HG03175 (cell line): ENCODE measurements at regions not wholly inside any gene's neighbourhood (a gene's known extent, or its start where the extent isn't known, plus 50 kb on each side); places are given as distances from the start of the nearest gene placed in this dataset.

Experiments used
- ATAC-seq: cut with Tn5 transposase; IDR thresholded peaks from one replicate; pipeline ENCODE4 v1.9.1; 2021; ENCODE audit warnings: mild to moderate bottlenecking, moderate library complexity; ENCODE audit not compliant: unreplicated experiment

DNA sequence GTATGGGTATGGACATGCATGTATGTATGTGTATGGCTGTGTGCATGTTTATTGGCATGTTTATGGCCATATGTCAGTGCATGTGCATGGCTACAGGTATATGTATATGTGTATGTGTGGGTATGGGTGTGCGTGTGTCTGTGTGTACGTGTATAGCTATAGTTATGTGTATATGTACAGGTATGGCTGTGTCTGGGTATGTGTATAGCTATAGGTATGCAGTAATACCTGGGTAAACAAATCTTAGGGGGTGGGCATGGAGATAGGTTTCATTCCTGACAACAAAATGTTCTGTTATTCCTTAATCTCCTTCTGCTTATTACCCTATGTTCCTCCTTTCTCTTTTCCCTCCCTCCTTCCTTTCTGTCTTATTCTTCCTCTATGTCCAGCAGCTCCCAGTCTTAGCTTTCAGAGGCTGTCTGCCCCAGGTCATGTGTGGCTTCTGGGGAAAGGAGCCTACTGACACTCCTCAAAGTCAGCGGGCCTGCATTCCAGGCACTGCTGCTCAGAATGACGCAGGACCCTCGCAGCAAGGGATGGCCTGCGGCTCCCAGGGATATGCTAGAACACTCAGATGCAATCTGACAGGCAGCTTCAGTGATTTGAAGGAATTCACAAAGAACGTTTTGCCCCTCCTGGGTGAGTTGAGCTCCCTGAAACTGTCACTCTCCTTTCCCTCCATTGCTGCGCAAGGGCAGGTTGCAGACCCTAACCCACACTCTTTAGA lies 139.3 kb upstream of the PHACTR1 start:
- ATAC-seq = no peak

- ATAC-seq = no peak
Measured at GRCh38 chr6:12578097-12578496, 138.5 kb upstream of the PHACTR1 start.

DNA sequence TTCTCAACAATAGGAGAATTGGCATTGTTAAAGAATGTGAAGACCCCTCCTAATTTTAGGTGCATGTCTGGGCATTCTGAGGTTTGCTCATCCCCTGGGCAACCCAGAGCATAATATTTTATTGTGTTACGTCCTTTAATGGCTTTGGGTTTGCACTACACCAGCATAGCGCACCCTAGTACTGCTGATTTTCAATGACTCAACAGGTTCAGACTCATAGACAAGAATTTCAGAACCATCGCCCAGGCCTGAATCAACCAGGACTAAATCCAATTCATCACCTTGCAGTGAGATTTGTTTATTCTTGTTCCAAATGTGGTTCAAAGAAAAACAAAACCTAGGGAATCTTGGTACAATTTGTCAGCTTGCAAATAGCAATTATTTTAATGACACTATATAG lies 137.8 kb upstream of the PHACTR1 start:
- ATAC-seq = no peak

DNA sequence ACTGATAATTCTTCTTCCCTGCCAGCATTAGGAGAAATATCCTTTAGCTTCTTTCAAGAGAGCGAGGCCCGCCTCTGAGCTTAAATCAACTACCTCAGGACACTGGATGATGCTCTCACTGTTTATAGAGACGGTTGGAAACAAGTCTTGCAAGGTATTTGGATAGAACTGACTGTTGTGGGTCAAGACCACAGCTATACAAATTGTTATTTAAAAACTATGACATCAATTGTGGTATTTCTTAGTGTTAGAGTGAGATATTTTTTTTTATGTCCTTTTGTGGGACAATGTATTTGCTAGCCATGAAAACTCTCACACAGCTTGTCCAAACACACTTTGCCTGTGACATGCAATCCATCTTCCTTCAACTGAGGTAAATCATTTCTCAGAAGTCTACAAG lies 136.3 kb upstream of the PHACTR1 start:
- no peak for ATAC-seq

DNA sequence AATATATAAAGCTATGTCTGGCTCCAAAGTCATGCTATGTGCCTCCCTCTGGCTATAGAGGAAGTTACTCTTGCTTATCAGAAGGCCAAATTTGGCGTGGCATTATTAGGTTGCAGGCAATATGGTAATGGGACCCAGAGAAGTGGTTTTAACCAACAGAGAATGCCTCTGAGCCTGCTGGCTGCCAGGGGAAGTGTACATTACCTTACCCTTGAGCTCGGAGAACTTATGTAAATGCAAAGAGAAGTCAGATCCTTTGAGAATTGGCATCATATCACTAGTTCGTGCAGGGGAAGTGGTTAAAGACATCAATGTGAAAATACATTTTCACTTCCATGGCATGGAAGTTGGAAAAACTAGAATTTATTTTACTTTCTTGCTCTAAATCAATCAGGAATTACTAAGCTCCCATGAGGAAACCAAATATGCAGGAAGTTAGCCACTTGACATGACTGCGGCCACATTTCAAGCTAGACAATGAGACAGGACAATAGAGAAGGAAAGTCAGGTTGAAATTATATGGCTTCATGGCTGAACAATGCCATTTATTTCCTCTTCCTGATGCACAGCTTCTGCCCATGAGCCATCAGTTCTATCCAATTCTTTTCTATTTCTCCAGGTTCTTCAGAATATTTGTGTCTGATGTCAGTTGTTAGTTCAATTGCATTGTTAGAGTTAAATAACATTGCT lies 134.0 kb upstream of the PHACTR1 start:
- no peak for ATAC-seq

DNA sequence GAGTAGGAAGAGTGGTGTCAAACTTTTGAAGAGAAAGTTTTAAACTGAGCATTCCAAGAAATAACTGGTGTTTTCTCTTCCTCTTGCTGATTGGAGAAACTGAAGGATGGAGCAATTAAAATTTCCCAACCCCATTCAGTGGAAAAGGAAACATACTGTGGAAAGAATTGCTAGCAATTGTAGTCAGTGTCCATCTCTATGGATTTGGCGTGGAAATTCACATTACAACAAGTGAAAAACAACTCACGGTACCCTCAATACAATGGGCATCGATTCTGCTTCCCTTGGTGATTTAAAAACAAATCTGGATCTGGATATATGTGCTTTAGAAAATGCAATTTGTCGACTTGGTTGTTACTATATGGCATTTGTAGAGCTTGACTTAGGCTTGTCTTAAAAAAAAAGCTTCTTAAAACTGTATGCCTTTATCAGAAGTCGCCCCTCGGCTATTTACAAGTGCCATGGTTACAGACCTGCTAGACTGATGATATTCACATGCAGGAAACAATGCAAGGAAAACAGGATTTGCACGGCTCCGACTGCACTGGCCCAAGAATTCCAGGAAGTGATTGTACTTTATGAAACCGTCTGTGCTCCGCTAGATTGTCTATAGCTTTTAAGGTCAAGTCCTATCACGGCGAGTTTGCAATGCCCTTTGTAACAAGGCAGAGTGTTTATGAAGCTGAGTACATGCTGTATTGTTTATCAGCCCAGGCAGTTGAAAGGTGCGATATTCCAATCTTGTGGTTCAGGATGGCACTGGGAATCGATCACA lies 131.7 kb upstream of the PHACTR1 start:
- ATAC-seq = no peak

DNA sequence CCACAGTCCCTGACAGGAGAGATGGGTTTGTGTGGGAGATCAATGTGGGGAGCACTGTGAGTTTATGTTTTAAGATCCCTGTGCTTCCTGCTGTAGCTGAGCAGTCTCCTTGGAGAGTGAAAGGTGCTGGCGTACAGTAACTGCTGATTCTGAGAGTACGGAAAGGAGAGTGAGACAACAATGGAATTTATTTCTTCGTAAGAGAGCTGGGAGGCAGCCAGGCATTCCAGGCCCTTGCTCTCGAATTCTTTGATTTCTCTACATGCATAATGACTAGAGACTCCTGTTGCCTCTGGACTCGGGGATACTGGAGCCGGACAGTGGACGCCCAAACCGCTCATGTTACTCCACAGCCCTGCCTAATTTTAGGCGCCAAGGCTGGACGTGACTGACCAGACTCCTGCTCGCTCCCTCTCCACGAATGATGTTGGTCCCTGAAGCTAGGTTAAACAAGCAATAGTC lies 131.0 kb upstream of the PHACTR1 start:
- ATAC-seq = no peak

- no peak for ATAC-seq
Measured at GRCh38 chr6:12586721-12587480, 129.7 kb upstream of the PHACTR1 start.

- no peak for ATAC-seq
Measured at GRCh38 chr6:12590901-12591300, 125.7 kb upstream of the PHACTR1 start.

- no peak for ATAC-seq
Measured at GRCh38 chr6:12592634-12593033, 123.9 kb upstream of the PHACTR1 start.

DNA sequence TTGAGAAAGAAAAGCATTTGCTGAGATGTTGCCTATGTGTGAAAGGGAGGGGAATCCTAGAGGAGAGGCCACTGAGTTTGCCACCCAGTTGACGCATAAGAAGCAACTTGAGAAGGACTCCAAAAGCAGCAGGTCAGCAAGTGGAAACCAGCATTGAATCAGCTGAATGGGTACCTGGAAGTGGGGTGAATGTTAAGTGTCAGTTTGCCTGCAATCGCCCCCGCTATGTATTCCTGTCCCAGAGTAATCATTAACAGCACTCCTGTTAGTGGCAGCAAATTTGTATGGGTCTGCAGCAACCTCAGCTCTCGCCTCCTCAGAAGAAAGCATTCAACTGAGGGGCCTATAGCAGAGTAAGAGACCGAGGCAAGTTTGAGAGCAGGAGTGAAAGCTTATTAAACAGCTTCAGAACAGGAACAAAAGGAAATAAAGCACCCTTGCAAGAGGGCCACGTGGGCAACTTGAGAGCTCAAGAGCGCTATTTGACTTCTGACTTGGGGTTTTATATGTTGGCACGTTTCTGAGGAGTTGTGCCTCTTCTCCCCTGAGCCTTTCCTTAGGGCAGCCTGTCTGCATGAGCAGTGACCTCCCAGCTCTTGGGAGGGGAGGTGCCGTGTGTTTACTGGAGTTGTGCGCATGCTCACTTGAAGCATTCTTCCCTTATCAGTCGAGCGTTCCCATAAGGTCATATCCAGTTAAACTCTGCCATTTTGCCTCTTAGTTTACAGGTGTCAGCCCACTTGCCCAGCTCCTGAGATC lies 122.6 kb upstream of the PHACTR1 start:
- ATAC-seq = no peak

DNA sequence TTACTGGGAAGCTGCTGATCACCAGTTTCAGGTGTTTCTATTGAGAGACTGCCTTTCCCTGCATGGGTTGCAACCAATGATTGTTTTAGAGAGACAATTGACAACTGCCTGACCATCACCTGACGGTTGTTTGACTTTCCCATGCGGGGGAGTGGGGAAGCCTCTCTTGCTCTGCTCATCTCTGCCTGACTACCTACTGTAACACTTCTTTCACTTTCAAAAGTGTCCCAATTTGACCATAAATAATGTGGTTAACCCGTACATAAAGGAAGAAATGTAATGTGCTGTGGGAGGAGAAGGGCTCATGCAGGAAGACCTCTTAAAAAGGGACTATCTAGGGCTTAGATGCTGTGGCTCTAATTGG lies 122.1 kb upstream of the PHACTR1 start:
- ATAC-seq = no peak

GRCh38 chr6:12595161-12595811 lies 121.3 kb upstream of the PHACTR1 start:
- ATAC-seq = peak; percentile 61

DNA sequence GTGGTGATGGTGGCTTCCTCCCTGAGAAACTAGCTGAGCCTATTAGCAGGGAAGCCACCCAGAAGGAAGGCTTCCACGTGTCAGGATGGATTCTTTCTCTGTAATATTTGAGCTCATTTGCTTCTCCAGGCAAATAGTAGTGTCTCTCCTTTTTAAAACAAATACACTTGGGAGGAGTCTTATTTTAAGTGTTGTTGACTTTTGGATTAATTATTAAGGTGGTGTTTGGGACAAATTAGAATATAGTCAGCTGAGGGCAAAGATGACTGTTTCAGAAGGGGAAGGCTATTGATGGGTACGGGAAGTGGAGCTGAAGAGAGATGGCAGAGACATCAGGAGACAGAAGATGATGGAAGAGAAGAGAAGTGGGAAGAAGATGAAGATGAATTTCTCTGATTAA lies 119.8 kb upstream of the PHACTR1 start:
- ATAC-seq = no peak

- no peak for ATAC-seq
Measured at GRCh38 chr6:12598919-12599318, 117.6 kb upstream of the PHACTR1 start.

DNA sequence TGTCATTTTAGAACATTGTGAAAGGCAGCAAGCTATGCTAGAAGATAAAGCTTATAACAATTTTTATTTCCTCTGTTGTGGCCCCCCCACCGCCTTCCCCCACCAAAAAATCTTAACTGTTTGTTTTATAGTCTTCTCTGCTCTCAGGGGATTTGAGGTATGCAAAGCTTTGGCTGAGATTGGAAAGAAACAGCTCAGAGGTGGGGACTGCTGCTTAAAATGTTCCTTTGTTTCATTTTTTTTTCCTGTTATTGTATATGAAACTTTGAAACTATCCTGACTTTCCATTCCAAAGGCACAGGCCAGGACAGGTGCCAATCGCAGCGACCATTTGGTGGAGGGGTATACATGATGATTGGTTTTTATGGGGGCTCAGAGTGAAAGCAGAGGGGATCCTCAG lies 114.7 kb upstream of the PHACTR1 start:
- ATAC-seq = no peak

- ATAC-seq = no peak
Measured at GRCh38 chr6:12602342-12602741, 114.2 kb upstream of the PHACTR1 start.

DNA sequence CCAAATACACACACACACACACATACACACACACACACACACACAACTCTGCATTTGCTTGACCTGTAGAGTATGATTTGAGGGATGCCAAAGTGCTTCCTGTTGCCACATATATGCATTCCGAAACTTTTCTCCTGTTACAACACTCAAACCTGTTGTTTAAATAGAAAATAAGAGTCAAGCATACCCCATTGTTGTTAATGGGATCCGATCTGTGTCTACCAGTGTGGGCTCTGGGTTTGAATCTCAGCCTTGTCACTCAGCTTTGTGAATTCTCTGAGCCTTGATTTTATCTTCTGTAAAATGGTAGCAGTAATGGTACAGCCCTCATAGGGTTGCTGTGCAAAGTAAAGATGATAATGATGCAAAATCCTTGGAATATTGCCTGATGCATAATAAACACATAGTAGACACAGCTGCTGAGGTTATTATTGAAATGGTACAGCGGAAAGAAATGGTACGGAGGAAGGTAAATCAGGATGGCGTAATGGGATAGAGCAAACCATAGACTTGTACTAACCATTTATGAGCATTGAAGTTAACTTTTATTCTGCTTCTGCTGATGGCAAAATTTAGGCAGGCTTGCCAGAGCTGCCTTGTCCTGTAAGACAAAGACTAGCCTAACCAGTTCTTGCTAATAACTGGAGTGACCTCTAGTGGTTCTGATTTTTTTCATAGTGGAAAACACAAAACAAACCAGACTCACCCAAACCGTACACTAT lies 113.5 kb upstream of the PHACTR1 start:
- ATAC-seq = no peak

- no peak for ATAC-seq
Measured at GRCh38 chr6:12603673-12604049, 112.9 kb upstream of the PHACTR1 start.
